ENCODE measurements at regions not wholly inside any gene's neighbourhood (a gene's known extent, or its start where the extent isn't known, plus 50 kb on each side); places are given as distances from the start of the nearest gene placed in this dataset.
A peak's percentile ranks its signal among the peaks of the same experiment; 100 is the strongest.

- DNase-seq, result peak; percentile 42
Observed at GRCh38 chr6:147868427-147869190, 360.1 kb downstream of the SAMD5 start.

- no peak for DNase-seq
Observed at GRCh38 chr6:147869201-147869600, 360.7 kb downstream of the SAMD5 start.

- no peak for DNase-seq
Observed at GRCh38 chr6:147869869-147870268, 361.4 kb downstream of the SAMD5 start.

GRCh38 chr6:147870506-147871110 is 362.1 kb downstream of the SAMD5 start:
- no peak for DNase-seq

- DNase-seq, result no peak
Observed at GRCh38 chr6:147872002-147872401, 363.5 kb downstream of the SAMD5 start.

- DNase-seq, result peak; percentile 63
Observed at GRCh38 chr6:147873816-147874215, 365.3 kb downstream of the SAMD5 start.

GRCh38 chr6:147874322-147874721 is 365.8 kb downstream of the SAMD5 start:
- no peak for DNase-seq

- no peak for DNase-seq
Observed at GRCh38 chr6:147879031-147879580, 370.6 kb downstream of the SAMD5 start.

- DNase-seq, result no peak
Observed at GRCh38 chr6:147881432-147881831, 372.9 kb downstream of the SAMD5 start.

GRCh38 chr6:147888374-147888773 is 379.9 kb downstream of the SAMD5 start:
- no peak for DNase-seq

GRCh38 chr6:147891671-147892070 is 383.2 kb downstream of the SAMD5 start:
- no peak for DNase-seq

- DNase-seq, result no peak
Observed at GRCh38 chr6:147892476-147892875, 384.0 kb downstream of the SAMD5 start.

- no peak for DNase-seq
Observed at GRCh38 chr6:147895272-147895671, 386.8 kb downstream of the SAMD5 start.

GRCh38 chr6:147900247-147900830 is 391.8 kb downstream of the SAMD5 start:
- no peak for DNase-seq

GRCh38 chr6:147903321-147903720 is 394.8 kb downstream of the SAMD5 start:
- no peak for DNase-seq

- DNase-seq, result peak; percentile 42
Observed at GRCh38 chr6:147903931-147904330, 395.4 kb downstream of the SAMD5 start.

- DNase-seq, result no peak
Observed at GRCh38 chr6:147904416-147904815, 395.9 kb downstream of the SAMD5 start.

- DNase-seq, result peak; percentile 79
Observed at GRCh38 chr6:147905711-147906110, 397.2 kb downstream of the SAMD5 start.

- peak; percentile 65 for DNase-seq
Observed at GRCh38 chr6:147906361-147906760, 397.9 kb downstream of the SAMD5 start.

- peak; percentile 29 for DNase-seq
Observed at GRCh38 chr6:147909640-147910039, 401.1 kb downstream of the SAMD5 start.

- DNase-seq, result no peak
Observed at GRCh38 chr6:147910281-147910680, 401.8 kb downstream of the SAMD5 start.

- DNase-seq, result no peak
Observed at GRCh38 chr6:147911057-147911456, 402.6 kb downstream of the SAMD5 start.

GRCh38 chr6:147911686-147912085 is 403.2 kb downstream of the SAMD5 start:
- DNase-seq, result no peak

GRCh38 chr6:147922799-147923198 is 414.3 kb downstream of the SAMD5 start:
- no peak for DNase-seq

All from fibroblast of skin of scalp (primary cell).